ENCODE measurements at regions not wholly inside any gene's neighbourhood (a gene's known extent, or its start where the extent isn't known, plus 50 kb on each side); places are given as distances from the start of the nearest gene placed in this dataset.

DNA sequence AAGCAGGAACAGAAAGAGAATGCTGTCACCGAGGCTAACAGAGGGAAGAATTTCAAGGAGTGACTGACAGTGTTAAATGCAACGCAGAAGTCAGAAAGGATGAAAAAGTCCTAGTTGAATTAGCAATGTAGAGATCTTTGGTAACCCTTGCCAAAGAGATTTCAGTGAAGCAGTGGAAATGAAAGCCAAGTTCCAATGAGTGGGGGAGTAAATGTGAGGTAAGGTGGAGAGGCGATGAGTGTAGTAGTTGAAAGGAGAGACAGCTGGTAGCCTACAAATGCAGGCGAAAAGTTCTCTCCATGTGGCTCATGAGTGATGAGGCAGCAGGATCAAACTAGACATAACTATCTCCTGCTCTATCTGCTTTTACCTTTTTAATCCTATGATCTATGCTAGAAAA lies 74.6 kb upstream of the IPO9 start:
- Mint-ChIP-seq H3K4me3 (no peak overlapping the region), H3K27ac (no peak overlapping the region), H3K4me1 (peaks cover 32% of the 10 kb centered on the region), H3K9me3 (no peaks in the 10 kb centered on the region), H3K27me3 (ENCODE audit: insufficient read depth) (no peaks in the 10 kb centered on the region), H3K36me3 (ENCODE audit: low read depth) (no peaks in the 10 kb centered on the region)
- TF ChIP-seq, protein P1, sequence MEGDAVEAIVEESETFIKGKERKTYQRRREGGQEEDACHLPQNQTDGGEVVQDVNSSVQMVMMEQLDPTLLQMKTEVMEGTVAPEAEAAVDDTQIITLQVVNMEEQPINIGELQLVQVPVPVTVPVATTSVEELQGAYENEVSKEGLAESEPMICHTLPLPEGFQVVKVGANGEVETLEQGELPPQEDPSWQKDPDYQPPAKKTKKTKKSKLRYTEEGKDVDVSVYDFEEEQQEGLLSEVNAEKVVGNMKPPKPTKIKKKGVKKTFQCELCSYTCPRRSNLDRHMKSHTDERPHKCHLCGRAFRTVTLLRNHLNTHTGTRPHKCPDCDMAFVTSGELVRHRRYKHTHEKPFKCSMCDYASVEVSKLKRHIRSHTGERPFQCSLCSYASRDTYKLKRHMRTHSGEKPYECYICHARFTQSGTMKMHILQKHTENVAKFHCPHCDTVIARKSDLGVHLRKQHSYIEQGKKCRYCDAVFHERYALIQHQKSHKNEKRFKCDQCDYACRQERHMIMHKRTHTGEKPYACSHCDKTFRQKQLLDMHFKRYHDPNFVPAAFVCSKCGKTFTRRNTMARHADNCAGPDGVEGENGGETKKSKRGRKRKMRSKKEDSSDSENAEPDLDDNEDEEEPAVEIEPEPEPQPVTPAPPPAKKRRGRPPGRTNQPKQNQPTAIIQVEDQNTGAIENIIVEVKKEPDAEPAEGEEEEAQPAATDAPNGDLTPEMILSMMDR (conservative IDR thresholded peaks at IDR 0.05) = no peak
- no peaks in the 10 kb centered on the region for H3K36me3 ChIP-seq (ENCODE audit: control insufficient read depth, insufficient read depth, low read length)
- H3K27ac ChIP-seq (ENCODE audit: low read depth, low read length) = no peak overlapping the region
- no peaks in the 10 kb centered on the region for H3K27me3 ChIP-seq (ENCODE audit: control insufficient read depth, insufficient read depth, low read length, poor library complexity, severe bottlenecking)
- H3K4me1 ChIP-seq (ENCODE audit: control insufficient read depth, insufficient read depth, low read length) = peaks cover 17% of the 10 kb centered on the region
- WGBS, 2 experiments (ENCODE audit: insufficient coverage in 1 of 2, insufficient read length in 1 of 2) = 72 to 89% methylated on average over 2 to 4 of the region's 4 CpGs
- H3K9me3 ChIP-seq (ENCODE audit: control insufficient read depth, low read length) = no peaks in the 10 kb centered on the region
- DNase-seq = no peak
- H3K4me3 ChIP-seq (ENCODE audit: low read length) = no peak overlapping the region
- H3K9ac ChIP-seq (ENCODE audit: extremely low read depth, low read length, poor library complexity, severe bottlenecking) = no peak overlapping the region

DNA sequence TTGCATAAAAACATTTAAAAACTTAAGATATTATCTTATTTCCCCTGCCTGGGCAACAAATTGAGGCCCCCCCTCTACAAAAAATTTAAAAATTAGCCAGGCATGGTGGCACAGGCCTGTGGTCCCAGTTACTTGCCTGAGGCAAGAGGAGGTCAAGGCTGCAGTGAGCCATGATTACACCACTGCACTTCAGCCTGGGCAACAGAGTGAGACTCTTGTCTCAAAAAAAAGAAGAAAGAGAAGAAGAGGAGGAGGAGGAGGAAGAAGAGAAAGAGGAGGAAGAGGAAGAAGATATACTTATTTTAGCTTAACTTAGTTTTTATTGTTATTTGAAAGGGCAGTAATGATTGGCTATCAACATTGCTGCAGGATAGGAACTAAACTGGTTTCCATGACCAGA lies 73.8 kb upstream of the IPO9 start:
- Histone ChIP-seq H3K4me1 (ENCODE audit: control insufficient read depth, insufficient read depth, low read length) (peaks cover 17% of the 10 kb centered on the region), H3K27ac (ENCODE audit: low read depth, low read length) (no peak overlapping the region), H3K9me3 (ENCODE audit: control insufficient read depth, low read length) (no peaks in the 10 kb centered on the region), H3K27me3 (ENCODE audit: control insufficient read depth, insufficient read depth, low read length, poor library complexity, severe bottlenecking) (no peaks in the 10 kb centered on the region), H3K36me3 (ENCODE audit: control insufficient read depth, insufficient read depth, low read length) (no peaks in the 10 kb centered on the region), H3K9ac (ENCODE audit: extremely low read depth, low read length, poor library complexity, severe bottlenecking) (no peak overlapping the region), H3K4me3 (ENCODE audit: low read length) (no peak overlapping the region)
- no peak for DNase-seq
- no peak overlapping the region for H3K4me3 Mint-ChIP-seq
- no peaks in the 10 kb centered on the region for H3K9me3 Mint-ChIP-seq
- peaks cover 32% of the 10 kb centered on the region for H3K4me1 Mint-ChIP-seq
- H3K36me3 Mint-ChIP-seq (ENCODE audit: low read depth) = no peaks in the 10 kb centered on the region
- no peaks in the 10 kb centered on the region for H3K27me3 Mint-ChIP-seq (ENCODE audit: insufficient read depth)
- no peak overlapping the region for H3K27ac Mint-ChIP-seq
- TF ChIP-seq, protein P1 (conservative IDR thresholded peaks at IDR 0.05) = no peak

DNA sequence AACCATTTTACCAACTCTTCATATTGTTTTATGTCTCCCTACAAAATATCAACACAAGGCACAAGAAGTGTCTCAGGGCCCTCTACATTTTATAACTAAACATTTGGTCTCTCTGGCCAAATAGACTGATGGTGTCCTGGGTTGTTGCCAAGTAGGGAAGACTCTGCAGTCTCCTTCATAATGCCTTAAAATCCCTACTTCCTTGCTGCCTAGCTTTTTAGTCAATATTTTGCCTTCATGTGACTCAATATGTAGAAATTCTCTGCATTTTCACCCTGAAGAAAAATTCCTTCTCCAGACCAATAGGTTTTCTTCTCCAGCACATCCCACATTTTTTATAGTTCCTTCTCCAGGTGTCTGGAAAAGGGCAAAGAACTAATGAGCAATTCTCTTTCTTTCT lies 72.6 kb upstream of the IPO9 start:
- no peaks in the 10 kb centered on the region for H3K27me3 ChIP-seq (ENCODE audit: control insufficient read depth, insufficient read depth, low read length, poor library complexity, severe bottlenecking)
- H3K36me3 Mint-ChIP-seq (ENCODE audit: low read depth) = no peaks in the 10 kb centered on the region
- no peaks in the 10 kb centered on the region for H3K27me3 Mint-ChIP-seq (ENCODE audit: insufficient read depth)
- no peak overlapping the region for H3K4me3 Mint-ChIP-seq
- DNase-seq = no peak
- H3K4me3 ChIP-seq (ENCODE audit: low read length) = no peak overlapping the region
- H3K9me3 ChIP-seq (ENCODE audit: control insufficient read depth, low read length) = no peaks in the 10 kb centered on the region
- no peaks in the 10 kb centered on the region for H3K36me3 ChIP-seq (ENCODE audit: control insufficient read depth, insufficient read depth, low read length)
- H3K9me3 Mint-ChIP-seq = no peaks in the 10 kb centered on the region
- peaks cover 36% of the 10 kb centered on the region for H3K4me1 Mint-ChIP-seq
- H3K9ac ChIP-seq (ENCODE audit: extremely low read depth, low read length, poor library complexity, severe bottlenecking) = no peak overlapping the region
- H3K27ac ChIP-seq (ENCODE audit: low read depth, low read length) = no peak overlapping the region
- TF ChIP-seq, protein P1 (conservative IDR thresholded peaks at IDR 0.05) = no peak
- no peak overlapping the region for H3K27ac Mint-ChIP-seq
- peaks cover 14% of the 10 kb centered on the region for H3K4me1 ChIP-seq (ENCODE audit: control insufficient read depth, insufficient read depth, low read length)
